Skeletal muscle tissue (tissue), 3 donors: ENCODE measurements at regions not wholly inside any gene's neighbourhood (a gene's known extent, or its start where the extent isn't known, plus 50 kb on each side); places are given as distances from the start of the nearest gene placed in this dataset.

Source experiments
- H3K27ac ChIP-seq: one replicate; pipeline ENCODE4 v1.7.0; 2013; ENCODE audit warnings: mild to moderate bottlenecking, low read depth, low read length, inconsistent platforms
- H3K27me3 ChIP-seq, 3 donors: one replicate each; pipeline ENCODE4 v1.7.0; 2013; ENCODE audit warnings: low read length in 3 of 3; ENCODE audit not compliant: control insufficient read depth in 3 of 3, insufficient read depth in 3 of 3
- H3K36me3 ChIP-seq, 3 donors: one replicate each; pipeline ENCODE4 v1.7.0; 2013; ENCODE audit warnings: low read length in 3 of 3; ENCODE audit not compliant: control insufficient read depth in 3 of 3, insufficient read depth in 3 of 3
- H3K4me1 ChIP-seq, 3 donors: one replicate each; pipeline ENCODE4 v1.7.0; 2013; ENCODE audit warnings: low read length in 3 of 3, mild to moderate bottlenecking in 3 of 3; ENCODE audit not compliant: control insufficient read depth in 3 of 3, insufficient read depth in 3 of 3
- H3K4me3 ChIP-seq, 3 donors: one replicate each; pipeline ENCODE4 v1.7.0; 2013; ENCODE audit warnings: low read length in 3 of 3
- H3K9ac ChIP-seq, 3 donors: one replicate each; pipeline ENCODE4 v1.7.0; 2013; ENCODE audit warnings: low read length in 3 of 3, mild to moderate bottlenecking in 3 of 3, moderate library complexity in 2 of 3, low read depth in 1 of 3
- H3K9me3 ChIP-seq, 3 donors: one replicate each; pipeline ENCODE4 v1.7.0; 2013; ENCODE audit warnings: low read length in 3 of 3; ENCODE audit not compliant: control insufficient read depth in 3 of 3
- donor health status: Osteomylitis.

DNA sequence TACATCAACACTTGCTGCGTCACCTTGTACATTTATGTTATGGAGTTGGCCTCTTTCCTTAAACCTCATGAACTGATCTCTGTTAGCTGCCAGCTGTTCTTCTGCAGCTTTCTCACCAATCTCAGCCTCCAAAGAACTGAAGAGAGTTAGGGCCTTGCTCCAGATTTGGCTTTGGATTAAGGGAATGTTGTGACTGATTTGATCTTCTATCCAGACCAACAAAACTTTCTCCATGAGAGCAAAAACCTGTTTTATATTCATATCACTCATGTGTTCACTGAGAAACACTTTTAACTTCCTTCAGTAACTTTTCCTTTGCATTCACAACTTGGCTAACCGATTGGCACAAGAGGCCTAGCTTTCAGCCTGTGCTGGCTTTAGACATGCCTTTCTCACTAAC is 1156.0 kb upstream of the CADM2 start:
- Histone ChIP-seq H3K9ac (no peak overlapping the region), H3K27ac (no peak overlapping the region), H3K9me3 (no peaks in the 10 kb centered on the region), H3K4me1 (no peaks in the 10 kb centered on the region), H3K27me3 (no peaks in the 10 kb centered on the region), H3K4me3 (no peak overlapping the region), H3K36me3 (no peaks in the 10 kb centered on the region)

- no peak overlapping the region for H3K9ac ChIP-seq
- no peaks in the 10 kb centered on the region for H3K9me3 ChIP-seq
- no peaks in the 10 kb centered on the region for H3K27me3 ChIP-seq
- no peak overlapping the region for H3K27ac ChIP-seq
- H3K4me3 ChIP-seq: no peak overlapping the region
- no peaks in the 10 kb centered on the region for H3K4me1 ChIP-seq
- no peaks in the 10 kb centered on the region for H3K36me3 ChIP-seq
Measured at GRCh38 chr3:83807511-83807910, 1151.3 kb upstream of the CADM2 start.

DNA sequence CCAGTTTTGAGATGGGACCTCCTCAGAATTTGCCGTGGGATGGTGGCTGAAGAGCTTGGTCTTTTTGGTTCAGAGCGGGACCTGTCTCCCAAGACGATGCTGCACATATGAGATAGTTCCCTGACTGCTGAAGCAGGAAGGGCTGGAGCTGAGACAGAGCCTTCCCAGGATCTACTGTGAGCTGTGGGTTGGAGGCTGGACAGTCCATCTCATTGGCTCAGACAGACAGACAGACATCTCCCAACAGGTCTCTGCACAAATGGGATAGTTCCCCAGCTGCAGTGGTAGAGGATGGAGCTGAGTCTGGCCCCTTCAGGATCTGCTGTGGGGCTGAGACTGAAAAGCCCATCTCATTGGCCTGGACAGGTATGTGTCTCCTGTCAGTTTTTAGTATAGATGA is 1145.6 kb upstream of the CADM2 start:
- H3K36me3 ChIP-seq: no peaks in the 10 kb centered on the region
- no peak overlapping the region for H3K9ac ChIP-seq
- no peaks in the 10 kb centered on the region for H3K4me1 ChIP-seq
- H3K4me3 ChIP-seq: no peak overlapping the region
- no peaks in the 10 kb centered on the region for H3K9me3 ChIP-seq
- H3K27ac ChIP-seq: no peak overlapping the region
- no peaks in the 10 kb centered on the region for H3K27me3 ChIP-seq

GRCh38 chr3:83816653-83817052 is 1142.1 kb upstream of the CADM2 start:
- no peaks in the 10 kb centered on the region for H3K36me3 ChIP-seq
- no peaks in the 10 kb centered on the region for H3K9me3 ChIP-seq
- no peaks in the 10 kb centered on the region for H3K27me3 ChIP-seq
- no peak overlapping the region for H3K4me3 ChIP-seq
- no peak overlapping the region for H3K27ac ChIP-seq
- H3K4me1 ChIP-seq: no peaks in the 10 kb centered on the region
- H3K9ac ChIP-seq: no peak overlapping the region

DNA sequence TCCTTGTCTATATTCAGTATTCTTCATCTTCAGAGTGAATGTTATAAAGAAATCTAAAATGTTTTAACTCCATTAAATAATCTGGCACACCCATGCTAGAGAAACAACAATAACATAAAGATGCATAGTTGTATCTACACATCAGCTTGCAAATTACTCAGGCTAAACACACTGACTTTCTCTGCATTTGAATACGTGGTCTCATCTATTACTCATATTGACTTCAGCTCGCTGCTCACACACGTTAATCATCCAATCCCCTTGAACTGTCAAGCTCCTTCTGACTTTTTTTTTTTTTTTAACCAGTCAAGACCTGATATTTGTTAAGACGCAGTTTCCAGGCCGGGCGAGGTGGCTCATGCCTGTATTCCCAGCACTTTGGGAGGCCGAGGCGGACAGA is 1137.3 kb upstream of the CADM2 start:
- no peaks in the 10 kb centered on the region for H3K27me3 ChIP-seq
- H3K36me3 ChIP-seq: no peaks in the 10 kb centered on the region
- H3K27ac ChIP-seq: no peak overlapping the region
- no peaks in the 10 kb centered on the region for H3K4me1 ChIP-seq
- H3K4me3 ChIP-seq: no peak overlapping the region
- no peak overlapping the region for H3K9ac ChIP-seq
- H3K9me3 ChIP-seq: no peaks in the 10 kb centered on the region

DNA sequence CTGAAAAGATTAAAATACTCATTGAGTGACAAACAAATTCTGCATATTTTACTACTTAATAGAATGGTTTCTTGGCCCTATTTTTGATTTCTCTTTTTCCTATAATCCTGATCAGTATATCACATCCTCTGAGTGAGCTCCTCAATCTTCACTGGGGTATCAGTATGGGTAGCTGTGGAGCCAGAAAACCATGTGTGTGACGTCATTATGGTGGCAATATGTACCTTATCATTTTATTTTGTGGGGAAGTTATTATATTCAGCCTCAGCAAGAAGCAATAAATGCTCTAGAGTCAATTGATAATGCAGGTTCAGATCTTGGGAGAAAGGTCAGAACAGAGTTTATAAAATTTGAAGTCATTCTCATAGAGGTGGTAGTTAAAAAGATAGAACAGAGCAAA is 1135.7 kb upstream of the CADM2 start:
- Histone ChIP-seq H3K27me3 (no peaks in the 10 kb centered on the region), H3K9ac (no peak overlapping the region), H3K9me3 (no peaks in the 10 kb centered on the region), H3K4me1 (no peaks in the 10 kb centered on the region), H3K4me3 (no peak overlapping the region), H3K27ac (no peak overlapping the region), H3K36me3 (no peaks in the 10 kb centered on the region)

GRCh38 chr3:83835040-83835439 is 1123.7 kb upstream of the CADM2 start:
- Histone ChIP-seq H3K4me3 (no peak overlapping the region), H3K36me3 (no peaks in the 10 kb centered on the region), H3K9me3 (peaks cover 0 to 2% (median 0%) of the 10 kb centered on the region in 3 donors), H3K4me1 (no peaks in the 10 kb centered on the region), H3K27me3 (no peaks in the 10 kb centered on the region), H3K27ac (no peak overlapping the region), H3K9ac (no peak overlapping the region)

DNA sequence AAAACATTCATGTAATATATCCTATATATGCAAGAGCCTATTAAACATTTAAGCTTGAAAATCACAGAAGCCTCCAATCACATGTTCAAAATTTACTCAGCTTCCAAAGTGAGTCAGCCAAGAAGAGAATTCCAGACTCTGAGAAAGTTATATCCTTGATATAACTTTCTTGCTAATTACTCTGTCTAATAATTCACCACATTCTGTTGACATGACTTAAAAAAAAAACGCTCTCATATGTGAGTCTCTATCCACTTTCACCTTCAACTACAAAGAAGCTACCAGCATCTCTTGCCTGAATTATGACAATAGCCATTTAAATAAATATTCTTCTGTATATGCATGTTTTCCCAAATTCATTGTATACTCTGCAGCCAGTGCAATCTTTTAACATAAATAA is 1116.3 kb upstream of the CADM2 start:
- Histone ChIP-seq H3K9ac (no peak overlapping the region), H3K36me3 (no peaks in the 10 kb centered on the region), H3K27ac (no peak overlapping the region), H3K4me1 (no peaks in the 10 kb centered on the region), H3K4me3 (no peak overlapping the region), H3K9me3 (peaks cover 0 to 2% (median 0%) of the 10 kb centered on the region in 3 donors), H3K27me3 (no peaks in the 10 kb centered on the region)

- Histone ChIP-seq H3K9me3 (peaks cover 0 to under 1% (median 0%) of the 10 kb centered on the region in 3 donors), H3K4me1 (no peaks in the 10 kb centered on the region), H3K27ac (no peak overlapping the region), H3K9ac (no peak overlapping the region), H3K4me3 (no peak overlapping the region), H3K36me3 (no peaks in the 10 kb centered on the region), H3K27me3 (no peaks in the 10 kb centered on the region)
Measured at GRCh38 chr3:83843716-83844115, 1115.1 kb upstream of the CADM2 start.

DNA sequence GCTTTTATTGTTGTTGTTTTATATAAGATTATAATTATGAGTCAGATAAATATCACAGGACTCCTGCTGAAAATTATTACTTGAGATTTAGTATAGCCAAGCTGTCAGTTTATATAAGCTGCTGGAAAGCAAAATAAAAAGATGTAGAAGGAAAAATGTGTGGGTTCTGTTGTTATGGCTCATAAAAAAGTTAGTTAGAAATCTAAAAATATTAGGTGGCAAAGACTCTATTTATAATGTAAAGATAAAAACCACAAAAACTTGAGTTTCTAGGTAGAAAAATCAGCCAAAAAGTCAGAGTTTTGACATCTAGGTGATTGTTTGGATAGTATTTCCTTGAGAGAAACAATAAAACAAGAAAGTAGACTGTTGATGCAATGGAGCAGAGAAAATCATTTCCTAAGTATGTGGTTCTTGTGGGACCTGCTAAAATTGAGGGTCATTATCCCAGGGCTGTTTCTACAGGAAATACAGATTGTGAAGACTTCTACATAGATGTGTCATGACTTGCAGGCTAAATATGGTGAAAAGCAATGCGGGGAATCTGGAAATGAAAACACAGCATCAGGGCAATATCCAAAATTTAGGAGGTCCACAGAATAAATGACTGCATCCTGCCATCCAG is 1109.6 kb upstream of the CADM2 start:
- no peak overlapping the region for H3K4me3 ChIP-seq

DNA sequence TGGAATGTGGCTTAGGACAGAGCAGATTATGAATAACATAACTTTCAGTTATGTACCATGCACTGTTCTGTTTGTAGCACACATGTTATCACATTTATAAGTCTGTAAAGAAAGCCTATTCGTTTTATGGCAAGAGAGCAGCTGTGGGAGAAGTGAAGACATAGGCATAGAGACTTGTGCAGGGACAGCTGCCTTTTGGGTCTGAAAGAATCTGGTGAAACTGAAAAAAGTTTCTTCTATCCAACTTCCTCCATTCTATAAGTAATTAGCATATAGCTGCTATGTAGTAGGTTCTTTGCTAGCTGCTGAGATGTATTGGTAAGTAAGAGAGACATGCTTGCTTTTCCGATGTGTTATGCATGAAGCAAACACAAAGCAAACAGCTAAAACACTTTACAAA is 1095.4 kb upstream of the CADM2 start:
- Histone ChIP-seq H3K36me3 (no peaks in the 10 kb centered on the region), H3K4me3 (no peak overlapping the region), H3K9ac (no peak overlapping the region), H3K27ac (no peak overlapping the region), H3K27me3 (no peaks in the 10 kb centered on the region), H3K9me3 (no peaks in the 10 kb centered on the region), H3K4me1 (no peaks in the 10 kb centered on the region)

More for the DNA sequence above, 1109.6 kb upstream of the CADM2 start:
- no peaks in the 10 kb centered on the region for H3K36me3 ChIP-seq
- H3K27ac ChIP-seq: no peak overlapping the region
- H3K27me3 ChIP-seq: no peaks in the 10 kb centered on the region
- no peak overlapping the region for H3K9ac ChIP-seq
- H3K4me1 ChIP-seq: no peaks in the 10 kb centered on the region
- H3K9me3 ChIP-seq: no peaks in the 10 kb centered on the region
